T47D (cell line): ENCODE measurements at regions not wholly inside any gene's neighbourhood (a gene's known extent, or its start where the extent isn't known, plus 50 kb on each side); places are given as distances from the start of the nearest gene placed in this dataset.

Experiments used
- DNase-seq, 2 experiments: peaks; one replicate each; pipeline versions ENCODE4 v3.0.0 to v3.0.0-alpha.2; 2011 to 2012; ENCODE audit warnings: low read depth in 1 of 2, low spot score in 1 of 2
- JUND ChIP-seq: IDR thresholded peaks from 2 replicates; pipeline ENCODE4 v1.6.1; 2012; ENCODE audit warnings: low read depth
- in situ Hi-C: cut with HindIII; loops from 2 replicates; pipeline ENCODE4 v1.10.0; 2016; ENCODE audit warnings: low sequenced_read_pairs, low pct_unique_long_range_greater_than_20kb

- in situ Hi-C loops, result no loop called here
- DNase-seq, result no peak
- no peak for TF ChIP-seq JUND
Observed at GRCh38 chr2:217160978-217161973, 301.4 kb upstream of the TNP1 start.

GRCh38 chr2:217160103-217160743 lies 300.4 kb upstream of the TNP1 start:
- TF ChIP-seq JUND, result no peak
- DNase-seq, result no peak
- in situ Hi-C loops, result no loop called here

GRCh38 chr2:217158928-217159327 lies 299.1 kb upstream of the TNP1 start:
- in situ Hi-C loops, result no loop called here
- DNase-seq, result no peak
- no peak for TF ChIP-seq JUND

GRCh38 chr2:217157581-217157980 lies 297.7 kb upstream of the TNP1 start:
- no peak for TF ChIP-seq JUND
- in situ Hi-C loops, result no loop called here
- DNase-seq, result no peak

- in situ Hi-C loops, result no loop called here
- no peak for TF ChIP-seq JUND
Observed at GRCh38 chr2:217156801-217157200, 296.9 kb upstream of the TNP1 start.

GRCh38 chr2:217154923-217155322 lies 295.1 kb upstream of the TNP1 start:
- in situ Hi-C loops, result no loop called here
- DNase-seq, result no peak
- no peak for TF ChIP-seq JUND

More at GRCh38 chr2:217156801-217157200, 296.9 kb upstream of the TNP1 start:
- DNase-seq, result no peak

GRCh38 chr2:217153510-217153909 lies 293.6 kb upstream of the TNP1 start:
- in situ Hi-C loops, result no loop called here
- TF ChIP-seq JUND, result no peak
- DNase-seq, result no peak

- TF ChIP-seq JUND, result no peak
- no peak for DNase-seq
- in situ Hi-C loops, result no loop called here
Observed at GRCh38 chr2:217152831-217153230, 293.0 kb upstream of the TNP1 start.

GRCh38 chr2:217151509-217152206 lies 291.8 kb upstream of the TNP1 start:
- TF ChIP-seq JUND, result no peak
- no peak for DNase-seq
- in situ Hi-C loops, result no loop called here

GRCh38 chr2:217150236-217150635 lies 290.4 kb upstream of the TNP1 start:
- no peak for TF ChIP-seq JUND
- in situ Hi-C loops, result no loop called here
- no peak for DNase-seq

- TF ChIP-seq JUND, result no peak
- in situ Hi-C loops, result no loop called here
- DNase-seq, result no peak
Observed at GRCh38 chr2:217149087-217149660, 289.3 kb upstream of the TNP1 start.

GRCh38 chr2:217147818-217148217 lies 288.0 kb upstream of the TNP1 start:
- DNase-seq, result peak in 1 of 2 experiments; percentile 69
- TF ChIP-seq JUND, result no peak
- in situ Hi-C loops, result no loop called here
